GM12891 (cell line): ENCODE measurements at regions not wholly inside any gene's neighbourhood (a gene's known extent, or its start where the extent isn't known, plus 50 kb on each side); places are given as distances from the start of the nearest gene placed in this dataset.

Source experiments
- POLR2A ChIP-seq: IDR thresholded peaks from 2 replicates; pipeline ENCODE4 v1.6.1; 2011; ENCODE audit warnings: low read depth, low read length, control low read depth
- POLR2AphosphoS5 ChIP-seq: IDR thresholded peaks from 2 replicates; pipeline ENCODE4 v1.6.1; 2011; ENCODE audit warnings: low read depth, low read length, control low read depth
- SPI1 ChIP-seq: IDR thresholded peaks from 2 replicates; pipeline ENCODE4 v1.6.1; 2011; ENCODE audit warnings: low read depth, low read length, control low read depth
- TAF1 ChIP-seq: IDR thresholded peaks from 2 replicates; pipeline ENCODE4 v1.6.1; 2011; ENCODE audit warnings: low read depth, low read length, control low read depth

GRCh38 chr2:187985923-187986322 is 305.8 kb upstream of the GULP1 start:
- TF ChIP-seq POLR2A (no peak), TAF1 (no peak), POLR2AphosphoS5 (no peak), SPI1 (no peak)
